OCI-LY3 (cell line): ENCODE measurements at regions not wholly inside any gene's neighbourhood (a gene's known extent, or its start where the extent isn't known, plus 50 kb on each side); places are given as distances from the start of the nearest gene placed in this dataset.

ENCODE experiments used
- EZH2phosphoT487 ChIP-seq: fragments of 200-600 bp; shearing (Covaris generic); IDR thresholded peaks from 2 replicates; pipeline ENCODE4 v1.6.1; 2018; ENCODE audit warnings: antibody characterized with exemption, mixed run types, low read depth
- TF ChIP-seq, protein P1 (sequence below): fragments of 200-600, 300-600 bp; sonication (generic); IDR thresholded peaks from 2 replicates; pipeline ENCODE4 v1.5.1; 2014; ENCODE audit warnings: antibody characterized with exemption, low read length, low read depth

DNA sequence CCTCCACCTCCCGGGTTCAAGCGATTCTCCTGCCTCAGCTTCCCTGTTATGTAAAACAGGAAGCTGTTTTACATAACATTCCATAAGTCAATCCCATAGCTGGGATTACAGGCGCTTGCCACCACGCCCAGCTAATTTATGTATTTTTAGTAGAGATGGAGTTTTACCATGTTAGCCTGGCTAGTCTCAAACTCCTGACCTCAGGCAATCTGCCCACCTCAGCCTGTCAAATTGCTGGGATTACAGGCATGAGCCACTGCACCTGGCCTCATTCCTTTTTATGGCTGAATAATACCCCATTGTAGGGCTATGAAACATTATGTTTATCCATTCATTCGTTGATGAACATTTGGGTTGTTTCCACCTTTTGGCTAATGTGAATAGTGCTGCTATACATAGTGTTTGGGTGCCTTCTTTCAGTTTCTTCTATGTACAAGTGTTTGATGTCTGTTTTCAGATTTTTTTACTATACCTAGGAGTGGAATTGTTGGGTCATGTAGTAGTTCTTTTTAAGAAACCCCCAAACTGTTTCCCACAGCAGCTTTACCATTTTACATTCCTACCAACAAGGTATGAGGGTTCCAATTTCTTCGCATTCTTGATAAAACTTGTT lies 138.7 kb upstream of the COL21A1 start:
- TF ChIP-seq, protein P1, sequence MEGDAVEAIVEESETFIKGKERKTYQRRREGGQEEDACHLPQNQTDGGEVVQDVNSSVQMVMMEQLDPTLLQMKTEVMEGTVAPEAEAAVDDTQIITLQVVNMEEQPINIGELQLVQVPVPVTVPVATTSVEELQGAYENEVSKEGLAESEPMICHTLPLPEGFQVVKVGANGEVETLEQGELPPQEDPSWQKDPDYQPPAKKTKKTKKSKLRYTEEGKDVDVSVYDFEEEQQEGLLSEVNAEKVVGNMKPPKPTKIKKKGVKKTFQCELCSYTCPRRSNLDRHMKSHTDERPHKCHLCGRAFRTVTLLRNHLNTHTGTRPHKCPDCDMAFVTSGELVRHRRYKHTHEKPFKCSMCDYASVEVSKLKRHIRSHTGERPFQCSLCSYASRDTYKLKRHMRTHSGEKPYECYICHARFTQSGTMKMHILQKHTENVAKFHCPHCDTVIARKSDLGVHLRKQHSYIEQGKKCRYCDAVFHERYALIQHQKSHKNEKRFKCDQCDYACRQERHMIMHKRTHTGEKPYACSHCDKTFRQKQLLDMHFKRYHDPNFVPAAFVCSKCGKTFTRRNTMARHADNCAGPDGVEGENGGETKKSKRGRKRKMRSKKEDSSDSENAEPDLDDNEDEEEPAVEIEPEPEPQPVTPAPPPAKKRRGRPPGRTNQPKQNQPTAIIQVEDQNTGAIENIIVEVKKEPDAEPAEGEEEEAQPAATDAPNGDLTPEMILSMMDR, result no peak
- no peak for TF ChIP-seq EZH2phosphoT487
